Tibial nerve (tissue), 4 donors: ENCODE measurements at regions not wholly inside any gene's neighbourhood (a gene's known extent, or its start where the extent isn't known, plus 50 kb on each side); places are given as distances from the start of the nearest gene placed in this dataset.

Source experiments
- EP300 ChIP-seq, 2 donors: sonication (generic); formaldehyde crosslinking; IDR thresholded peaks; one replicate each; pipeline ENCODE4 v1.6.1; 2017; ENCODE audit warnings: antibody characterized with exemption in 2 of 2, mild to moderate bottlenecking in 1 of 2
- POLR2A ChIP-seq, 2 donors: fragments of 450-650 bp; IDR thresholded peaks; one replicate each; pipeline ENCODE4 v1.6.1; 2017; ENCODE audit warnings: antibody characterized with exemption in 2 of 2, mild to moderate bottlenecking in 2 of 2, moderate library complexity in 2 of 2
- TF ChIP-seq, protein P1 (sequence below), 5 experiments: fragments of 200-600 bp in 3 of 5; fragments of 450-650 bp in 2 of 5; sonication (generic) in 3 of 5; IDR thresholded peaks; one replicate each; pipeline ENCODE4 v1.5.1; 2016 to 2019; ENCODE audit warnings: antibody characterized with exemption in 5 of 5, mild to moderate bottlenecking in 3 of 5, moderate library complexity in 2 of 5

DNA sequence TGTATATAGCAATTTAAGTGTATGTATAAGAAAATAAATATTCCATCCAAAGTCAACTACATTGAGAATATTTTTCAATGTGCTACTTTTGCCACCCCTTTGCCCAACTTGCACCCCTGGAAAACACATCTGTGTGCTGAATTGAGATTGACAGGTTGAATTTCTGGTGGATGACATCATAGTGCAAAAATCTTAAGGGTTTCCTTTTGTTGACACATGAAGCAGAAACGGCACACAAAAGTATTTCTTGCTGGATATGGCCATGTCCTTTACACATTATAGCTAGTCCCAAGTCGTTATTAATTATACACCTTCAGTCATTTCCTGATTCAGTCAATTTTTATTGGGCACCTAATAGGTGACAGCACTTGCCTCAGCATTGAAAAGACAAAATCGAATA is 188.7 kb upstream of the FBXL4 start:
- TF ChIP-seq, protein P1, sequence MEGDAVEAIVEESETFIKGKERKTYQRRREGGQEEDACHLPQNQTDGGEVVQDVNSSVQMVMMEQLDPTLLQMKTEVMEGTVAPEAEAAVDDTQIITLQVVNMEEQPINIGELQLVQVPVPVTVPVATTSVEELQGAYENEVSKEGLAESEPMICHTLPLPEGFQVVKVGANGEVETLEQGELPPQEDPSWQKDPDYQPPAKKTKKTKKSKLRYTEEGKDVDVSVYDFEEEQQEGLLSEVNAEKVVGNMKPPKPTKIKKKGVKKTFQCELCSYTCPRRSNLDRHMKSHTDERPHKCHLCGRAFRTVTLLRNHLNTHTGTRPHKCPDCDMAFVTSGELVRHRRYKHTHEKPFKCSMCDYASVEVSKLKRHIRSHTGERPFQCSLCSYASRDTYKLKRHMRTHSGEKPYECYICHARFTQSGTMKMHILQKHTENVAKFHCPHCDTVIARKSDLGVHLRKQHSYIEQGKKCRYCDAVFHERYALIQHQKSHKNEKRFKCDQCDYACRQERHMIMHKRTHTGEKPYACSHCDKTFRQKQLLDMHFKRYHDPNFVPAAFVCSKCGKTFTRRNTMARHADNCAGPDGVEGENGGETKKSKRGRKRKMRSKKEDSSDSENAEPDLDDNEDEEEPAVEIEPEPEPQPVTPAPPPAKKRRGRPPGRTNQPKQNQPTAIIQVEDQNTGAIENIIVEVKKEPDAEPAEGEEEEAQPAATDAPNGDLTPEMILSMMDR (IDR thresholded peaks at IDR 0.05): no peak
- no peak for TF ChIP-seq POLR2A (IDR thresholded peaks at IDR 0.05)
- TF ChIP-seq EP300 (IDR thresholded peaks at IDR 0.05): no peak
